Sigmoid colon (tissue), 3 donors: ENCODE measurements at regions not wholly inside any gene's neighbourhood (a gene's known extent, or its start where the extent isn't known, plus 50 kb on each side); places are given as distances from the start of the nearest gene placed in this dataset.

Source experiments
- POLR2A ChIP-seq, 2 donors: fragments of 450-650 bp; IDR thresholded peaks; one replicate each; pipeline ENCODE4 v1.6.1; 2016; ENCODE audit warnings: antibody characterized with exemption in 2 of 2, mild to moderate bottlenecking in 2 of 2, moderate library complexity in 2 of 2
- TF ChIP-seq, protein P1 (sequence below), 4 experiments: fragments of 450-650 bp in 3 of 4; fragments of 200-600 bp in 1 of 4; IDR thresholded peaks; one replicate each; pipeline ENCODE4 v1.5.1; 2016 to 2019; ENCODE audit warnings: antibody characterized with exemption in 4 of 4, mild to moderate bottlenecking in 3 of 4, moderate library complexity in 2 of 4

DNA sequence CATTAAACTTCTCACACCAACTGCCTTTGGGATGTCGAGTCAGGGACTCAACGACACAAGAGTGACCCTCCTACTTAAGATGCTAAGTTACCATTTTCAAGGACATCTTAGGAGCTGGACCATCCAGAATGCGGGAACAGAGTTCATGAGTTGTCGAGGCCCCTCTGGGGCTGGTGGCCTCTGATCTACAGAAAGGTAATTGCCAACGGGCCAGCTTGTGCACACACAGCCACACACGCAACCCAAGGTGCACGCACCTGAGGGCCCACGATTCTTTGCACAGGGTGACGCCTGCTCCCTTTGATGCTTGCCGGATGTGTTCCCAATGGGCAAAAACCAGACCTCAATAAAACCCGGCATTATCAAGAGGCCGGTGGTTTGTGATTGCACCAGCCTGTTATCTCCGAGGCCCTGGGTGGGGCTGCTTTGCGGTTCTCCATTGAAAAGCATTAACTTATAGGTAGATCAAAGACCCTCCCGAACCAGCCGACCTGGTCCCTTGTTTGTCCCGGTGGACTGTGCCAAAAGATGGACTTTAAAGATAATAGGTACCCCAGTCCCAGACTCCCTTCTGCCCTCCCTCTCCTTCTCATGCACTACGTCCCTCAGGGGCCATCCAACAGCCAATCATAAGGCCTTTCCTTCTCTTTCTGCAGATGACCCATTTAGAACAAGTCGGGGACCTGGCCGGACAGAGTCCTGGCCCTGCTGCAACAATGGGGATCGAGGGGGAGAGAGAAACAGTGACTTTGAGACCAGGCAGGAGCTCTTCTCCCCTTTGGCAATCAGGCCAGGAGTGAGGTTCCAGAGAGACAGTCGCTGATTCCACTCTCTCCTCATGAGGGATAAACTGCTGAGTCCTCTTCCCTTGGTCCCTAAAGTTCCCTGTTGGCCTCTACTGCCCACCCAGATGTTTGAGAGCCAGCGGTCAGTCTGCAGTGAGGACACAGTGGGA is 292.5 kb downstream of the SOX9 start:
- TF ChIP-seq, protein P1, sequence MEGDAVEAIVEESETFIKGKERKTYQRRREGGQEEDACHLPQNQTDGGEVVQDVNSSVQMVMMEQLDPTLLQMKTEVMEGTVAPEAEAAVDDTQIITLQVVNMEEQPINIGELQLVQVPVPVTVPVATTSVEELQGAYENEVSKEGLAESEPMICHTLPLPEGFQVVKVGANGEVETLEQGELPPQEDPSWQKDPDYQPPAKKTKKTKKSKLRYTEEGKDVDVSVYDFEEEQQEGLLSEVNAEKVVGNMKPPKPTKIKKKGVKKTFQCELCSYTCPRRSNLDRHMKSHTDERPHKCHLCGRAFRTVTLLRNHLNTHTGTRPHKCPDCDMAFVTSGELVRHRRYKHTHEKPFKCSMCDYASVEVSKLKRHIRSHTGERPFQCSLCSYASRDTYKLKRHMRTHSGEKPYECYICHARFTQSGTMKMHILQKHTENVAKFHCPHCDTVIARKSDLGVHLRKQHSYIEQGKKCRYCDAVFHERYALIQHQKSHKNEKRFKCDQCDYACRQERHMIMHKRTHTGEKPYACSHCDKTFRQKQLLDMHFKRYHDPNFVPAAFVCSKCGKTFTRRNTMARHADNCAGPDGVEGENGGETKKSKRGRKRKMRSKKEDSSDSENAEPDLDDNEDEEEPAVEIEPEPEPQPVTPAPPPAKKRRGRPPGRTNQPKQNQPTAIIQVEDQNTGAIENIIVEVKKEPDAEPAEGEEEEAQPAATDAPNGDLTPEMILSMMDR (IDR thresholded peaks at IDR 0.05): no peak
- TF ChIP-seq POLR2A (IDR thresholded peaks at IDR 0.05): no peak
